CD4-positive, alpha-beta T cell (primary cell): ENCODE measurements at regions not wholly inside any gene's neighbourhood (a gene's known extent, or its start where the extent isn't known, plus 50 kb on each side); places are given as distances from the start of the nearest gene placed in this dataset.
A peak's percentile ranks its signal among the peaks of the same experiment; 100 is the strongest.

ENCODE experiments used
- ATAC-seq: fragments of 200-7000 bp; cut with Tn5 transposase; one replicate; pipeline ENCODE4 v1.10.0; 2022; ENCODE audit warnings: mild to moderate bottlenecking; ENCODE audit not compliant: poor library complexity
- CTCF ChIA-PET: fragments of 350-600 bp; sonication (Branson Sonifier 250); formaldehyde crosslinking; loops from one replicate; lab custom pipeline; 2021; ENCODE audit warnings: antibody characterized with exemption, inconsistent platforms; lab: Charles Lee
- POLR2A ChIA-PET: fragments of 350-600 bp; sonication (Branson Sonifier 250); formaldehyde crosslinking; loops from one replicate; lab custom pipeline; 2021; ENCODE audit warnings: antibody characterized with exemption, inconsistent platforms; lab: Charles Lee
- DNase-seq, 14 experiments: peaks; one replicate each; pipeline ENCODE4 v3.0.0-alpha.2; 2013 to 2020; ENCODE audit warnings: mixed read lengths in 2 of 14
- H3K27ac ChIP-seq, 2 donors: one replicate each; pipeline versions ENCODE4 v1.5.1 to v1.7.0; 2013; ENCODE audit warnings: low read length in 2 of 2, low read depth in 1 of 2, mild to moderate bottlenecking in 1 of 2
- H3K27me3 ChIP-seq, 2 experiments: 1 replicate in 1 of 2; 2 replicates in 1 of 2; pipeline versions ENCODE4 v1.6.1 to v1.7.0; 2013; ENCODE audit warnings: low read length in 2 of 2, control low read depth in 1 of 2, mild to moderate bottlenecking in 1 of 2, moderate library complexity in 1 of 2; ENCODE audit not compliant: insufficient read depth in 2 of 2, control insufficient read depth in 1 of 2
- H3K36me3 ChIP-seq: one replicate; pipeline ENCODE4 v1.6.1; 2013; ENCODE audit warnings: low read length, control low read depth; ENCODE audit not compliant: insufficient read depth
- H3K4me1 ChIP-seq: one replicate; pipeline ENCODE4 v1.6.1; 2013; ENCODE audit warnings: low read length, control low read depth; ENCODE audit not compliant: insufficient read depth
- H3K4me3 ChIP-seq: one replicate; pipeline ENCODE4 v1.5.1; 2013; ENCODE audit warnings: mild to moderate bottlenecking, low read length, moderate library complexity
- H3K9me3 ChIP-seq, 2 experiments: 1 replicate in 1 of 2; 2 replicates in 1 of 2; pipeline versions ENCODE4 v1.6.1 to v1.7.0; 2013; ENCODE audit warnings: low read length in 2 of 2, mild to moderate bottlenecking in 2 of 2, control low read depth in 1 of 2, moderate library complexity in 1 of 2; ENCODE audit not compliant: control insufficient read depth in 1 of 2, insufficient read depth in 1 of 2
- H3K27ac Mint-ChIP-seq: one replicate; pipeline ENCODE4 v1.8.0; 2020; ENCODE audit warnings: mixed read lengths
- H3K27me3 Mint-ChIP-seq: one replicate; pipeline ENCODE4 v1.8.0; 2021; ENCODE audit warnings: mixed read lengths
- H3K36me3 Mint-ChIP-seq: one replicate; pipeline ENCODE4 v1.8.0; 2021; ENCODE audit warnings: low read depth, mixed read lengths
- H3K4me1 Mint-ChIP-seq: one replicate; pipeline ENCODE4 v1.8.0; 2021; ENCODE audit warnings: low read depth, mixed read lengths
- H3K4me3 Mint-ChIP-seq: one replicate; pipeline ENCODE4 v1.8.0; 2020; ENCODE audit warnings: mild to moderate bottlenecking, mixed read lengths
- H3K9me3 Mint-ChIP-seq: one replicate; pipeline ENCODE4 v1.8.0; 2020; ENCODE audit warnings: mixed read lengths
- CTCF ChIP-seq: fragments of 200-600 bp; IDR thresholded peaks from one replicate; pipeline ENCODE4 v1.8.0; 2022; ENCODE audit warnings: antibody characterized with exemption, mild to moderate bottlenecking
- intact Hi-C, 2 experiments: fragments of 100-400 bp; cut with DNase I in 1 of 2; cut with micrococcal nuclease in 1 of 2; formaldehyde crosslinking; loops; one replicate each; pipeline versions ENCODE4 v1.15.1 to v1.9.0; 2023 to 2025; cut with DNase I, micrococcal nuclease

GRCh38 chr6:111987295-111987694, 66.6 kb upstream of the CCN6 start:
- CTCF ChIA-PET, result interaction anchor here (0.6 kb wide), 1 partner anchor 13 kb away, joined by 3 read pairs; no protein-coding TSS in a partner anchor
- POLR2A ChIA-PET, result interaction anchor here (0.6 to 6.4 kb wide), 5 partner anchors 12 to 228 kb away, joined by 3 to 75 read pairs (median 3); partner anchors contain the start of gene FYN
- no peaks in the 10 kb centered on the region for H3K36me3 Mint-ChIP-seq
- peak overlapping the region; percentile 88 for H3K27ac Mint-ChIP-seq
- H3K4me3 ChIP-seq, result no peak overlapping the region
- H3K4me1 ChIP-seq, result peaks cover 77% of the 10 kb centered on the region
- H3K27me3 Mint-ChIP-seq, result no peaks in the 10 kb centered on the region
- no peak for ATAC-seq
- no peak overlapping the region for H3K27ac ChIP-seq
- no peak for DNase-seq
- no peaks in the 10 kb centered on the region for H3K36me3 ChIP-seq
- H3K9me3 Mint-ChIP-seq, result no peaks in the 10 kb centered on the region
- H3K9me3 ChIP-seq, result no peaks in the 10 kb centered on the region
- peak overlapping the region; percentile 13 for H3K4me3 Mint-ChIP-seq
- TF ChIP-seq CTCF, result no peak
- peaks cover 97% of the 10 kb centered on the region for H3K4me1 Mint-ChIP-seq
- intact Hi-C loops, result no loop called here
- H3K27me3 ChIP-seq, result no peaks in the 10 kb centered on the region

GRCh38 chr6:111988926-111989325, 65.0 kb upstream of the CCN6 start:
- Histone ChIP-seq H3K27me3 (no peaks in the 10 kb centered on the region), H3K27ac (peak overlapping the region; percentile 60 to 84), H3K36me3 (no peaks in the 10 kb centered on the region), H3K4me3 (no peak overlapping the region), H3K9me3 (no peaks in the 10 kb centered on the region), H3K4me1 (peaks cover 80% of the 10 kb centered on the region)
- H3K9me3 Mint-ChIP-seq, result no peaks in the 10 kb centered on the region
- H3K36me3 Mint-ChIP-seq, result no peaks in the 10 kb centered on the region
- H3K27me3 Mint-ChIP-seq, result no peaks in the 10 kb centered on the region
- no peak for TF ChIP-seq CTCF
- peak overlapping the region; percentile 88 for H3K27ac Mint-ChIP-seq
- intact Hi-C loops, result no loop called here
- ATAC-seq (no peak), DNase-seq (no peak)
- ChIA-PET CTCF (no interaction called here), POLR2A (interaction anchor here (2.4 to 6.4 kb wide), 2 partner anchors 16 to 134 kb away, joined by 6 to 75 read pairs; no protein-coding TSS in a partner anchor)
- H3K4me3 Mint-ChIP-seq, result peak overlapping the region; percentile 13
- peaks cover 97% of the 10 kb centered on the region for H3K4me1 Mint-ChIP-seq

GRCh38 chr6:111989743-111990142, 64.2 kb upstream of the CCN6 start:
- Histone ChIP-seq H3K9me3 (no peaks in the 10 kb centered on the region), H3K27ac (peak overlapping the region; percentile 60 to 84), H3K36me3 (no peaks in the 10 kb centered on the region), H3K4me1 (peaks cover 75% of the 10 kb centered on the region), H3K4me3 (no peak overlapping the region), H3K27me3 (no peaks in the 10 kb centered on the region)
- Mint-ChIP-seq H3K9me3 (no peaks in the 10 kb centered on the region), H3K4me3 (peak overlapping the region; percentile 44), H3K36me3 (no peaks in the 10 kb centered on the region), H3K27ac (peak overlapping the region; percentile 88), H3K27me3 (no peaks in the 10 kb centered on the region), H3K4me1 (peaks cover 97% of the 10 kb centered on the region)
- ChIA-PET CTCF (interaction anchor here (1.2 to 1.3 kb wide), 2 partner anchors 21 to 116 kb away, joined by 5 read pairs; partner anchors contain the start of gene FYN), POLR2A (interaction anchor here (0.8 to 6.4 kb wide), 17 partner anchors 9 to 731 kb away, joined by 3 to 75 read pairs (median 6); partner anchors contain the start of genes FYN and TRAF3IP2)
- TF ChIP-seq CTCF, result no peak
- ATAC-seq, result peak; percentile 80
- peak in 9 of 14 experiments; percentile 15 to 84 (median 30) for DNase-seq
- intact Hi-C loops, result loop anchor here (1.0 to 10.0 kb wide), 3 partner anchors 37 to 118 kb away; no protein-coding TSS in a partner anchor
